HG02763 (cell line): ENCODE measurements at regions not wholly inside any gene's neighbourhood (a gene's known extent, or its start where the extent isn't known, plus 50 kb on each side); places are given as distances from the start of the nearest gene placed in this dataset.
"Not testable (repeated sequence)": the region's sequence is repeated elsewhere in the genome, so short reads cannot be mapped to it uniquely, and the experiment has no call there.

Source experiments
- ATAC-seq: cut with Tn5 transposase; IDR thresholded peaks from one replicate; pipeline ENCODE4 v1.9.1; 2021; ENCODE audit warnings: mild to moderate bottlenecking, moderate library complexity; ENCODE audit not compliant: unreplicated experiment

GRCh38 chr2:90215880-90216279 lies 1524.4 kb downstream of the RPIA start:
- not testable (repeated sequence) for ATAC-seq

- not testable (repeated sequence) for ATAC-seq
Measured at GRCh38 chr2:90216801-90217200, 1525.3 kb downstream of the RPIA start.

- ATAC-seq, result not testable (repeated sequence)
Measured at GRCh38 chr2:90218534-90218933, 1527.1 kb downstream of the RPIA start.

- not testable (repeated sequence) for ATAC-seq
Measured at GRCh38 chr2:90220623-90221299, 1529.3 kb downstream of the RPIA start.

- no peak for ATAC-seq
Measured at GRCh38 chr2:90221300-90221651, 1529.8 kb downstream of the RPIA start.

- ATAC-seq, result not testable (repeated sequence)
Measured at GRCh38 chr2:90224767-90225166, 1533.3 kb downstream of the RPIA start.

- ATAC-seq, result not testable (repeated sequence)
Measured at GRCh38 chr2:90226465-90227072, 1535.1 kb downstream of the RPIA start.

- ATAC-seq, result not testable (repeated sequence)
Measured at GRCh38 chr2:90231199-90231598, 1539.7 kb downstream of the RPIA start.

GRCh38 chr2:90235452-90235851 lies 1544.0 kb downstream of the RPIA start:
- not testable (repeated sequence) for ATAC-seq

- not testable (repeated sequence) for ATAC-seq
Measured at GRCh38 chr2:90237923-90238361, 1546.5 kb downstream of the RPIA start.

- not testable (repeated sequence) for ATAC-seq
Measured at GRCh38 chr2:90238505-90239230, 1547.2 kb downstream of the RPIA start.

GRCh38 chr2:90239769-90240168 lies 1548.3 kb downstream of the RPIA start:
- ATAC-seq, result not testable (repeated sequence)

- ATAC-seq, result not testable (repeated sequence)
Measured at GRCh38 chr2:90244902-90245765, 1553.7 kb downstream of the RPIA start.

GRCh38 chr2:90248400-90248799 lies 1556.9 kb downstream of the RPIA start:
- ATAC-seq, result not testable (repeated sequence)

- not testable (repeated sequence) for ATAC-seq
Measured at GRCh38 chr2:90250350-90250749, 1558.9 kb downstream of the RPIA start.

- not testable (repeated sequence) for ATAC-seq
Measured at GRCh38 chr2:90251576-90251975, 1560.1 kb downstream of the RPIA start.

GRCh38 chr2:90253306-90253705 lies 1561.8 kb downstream of the RPIA start:
- not testable (repeated sequence) for ATAC-seq

- ATAC-seq, result not testable (repeated sequence)
Measured at GRCh38 chr2:90266888-90267287, 1575.4 kb downstream of the RPIA start.

- ATAC-seq, result not testable (repeated sequence)
Measured at GRCh38 chr2:90287751-90288150, 1596.3 kb downstream of the RPIA start.

- ATAC-seq, result not testable (repeated sequence)
Measured at GRCh38 chr2:90288396-90288795, 1596.9 kb downstream of the RPIA start.
